Loucy (cell line): ENCODE measurements at regions not wholly inside any gene's neighbourhood (a gene's known extent, or its start where the extent isn't known, plus 50 kb on each side); places are given as distances from the start of the nearest gene placed in this dataset.

Source experiments
- H2AFZ ChIP-seq: fragments of 200-600 bp; sonication (generic); 2 replicates; pipeline ENCODE4 v1.6.0; 2016; ENCODE audit warnings: antibody characterized with exemption, mild to moderate bottlenecking, low read length, moderate library complexity
- H3F3A ChIP-seq: fragments of 200-600 bp; 2 replicates; pipeline ENCODE4 v1.6.0; 2016; ENCODE audit warnings: antibody characterized with exemption, low read depth, mild to moderate bottlenecking
- H3K27me3 ChIP-seq: fragments of 200-600 bp; sonication (generic); 2 replicates; pipeline ENCODE4 v1.6.1; 2014; ENCODE audit warnings: low read length, mild to moderate bottlenecking; ENCODE audit not compliant: insufficient read depth, poor library complexity, severe bottlenecking
- H3K36me3 ChIP-seq: fragments of 200-600 bp; sonication (generic); 2 replicates; pipeline ENCODE4 v1.6.1; 2016; ENCODE audit warnings: low read length; ENCODE audit not compliant: insufficient read depth
- H3K4me1 ChIP-seq: fragments of 200-600 bp; sonication (generic); 2 replicates; pipeline ENCODE4 v1.5.1; 2014; ENCODE audit warnings: low read length, mild to moderate bottlenecking; ENCODE audit not compliant: insufficient read depth, poor library complexity, severe bottlenecking
- H3K4me2 ChIP-seq: fragments of 200-600 bp; sonication (generic); 2 replicates; pipeline ENCODE4 v1.6.0; 2014; ENCODE audit warnings: antibody characterized with exemption, low read length, low read depth, mild to moderate bottlenecking; ENCODE audit not compliant: poor library complexity, severe bottlenecking
- H3K4me3 ChIP-seq: fragments of 200-600 bp; sonication (generic); 2 replicates; pipeline ENCODE4 v1.5.1; 2014; ENCODE audit warnings: low read length, mild to moderate bottlenecking, mixed read lengths; ENCODE audit not compliant: poor library complexity, severe bottlenecking
- H3K79me2 ChIP-seq: fragments of 200-600 bp; sonication (generic); 2 replicates; pipeline ENCODE4 v1.6.1; 2014; ENCODE audit warnings: low read length; ENCODE audit not compliant: insufficient read depth
- H3K9ac ChIP-seq: fragments of 200-600 bp; sonication (generic); 2 replicates; pipeline ENCODE4 v1.6.0; 2014; ENCODE audit warnings: mild to moderate bottlenecking, low read depth, low read length, moderate library complexity; ENCODE audit not compliant: poor library complexity, severe bottlenecking
- H3K9me2 ChIP-seq: fragments of 200-600 bp; sonication (generic); replicated peaks from 2 replicates; pipeline ENCODE4 v1.6.1; 2016; ENCODE audit warnings: low read depth, low read length, mixed read lengths
- H3K9me3 ChIP-seq: fragments of 200-600 bp; sonication (generic); 2 replicates; pipeline ENCODE4 v1.6.1; 2014; ENCODE audit warnings: mild to moderate bottlenecking, antibody characterized with exemption, low read length, low read depth; ENCODE audit not compliant: insufficient read depth
- H4K20me1 ChIP-seq: fragments of 200-600 bp; sonication (generic); 2 replicates; pipeline ENCODE4 v1.6.0; 2014; ENCODE audit warnings: antibody characterized with exemption, low read length, mild to moderate bottlenecking; ENCODE audit not compliant: insufficient read depth, poor library complexity, severe bottlenecking
- EZH2phosphoT487 ChIP-seq: fragments of 200-600 bp; IDR thresholded peaks from 2 replicates; pipeline ENCODE4 v1.6.1; 2018; ENCODE audit warnings: antibody characterized with exemption, mild to moderate bottlenecking, moderate library complexity, borderline replicate concordance
- TF ChIP-seq, protein P1 (sequence below): fragments of 200-600 bp; sonication (generic); conservative IDR thresholded peaks from 2 replicates; pipeline ENCODE4 v1.5.1; 2014; ENCODE audit warnings: mild to moderate bottlenecking, antibody characterized with exemption, low read length

DNA sequence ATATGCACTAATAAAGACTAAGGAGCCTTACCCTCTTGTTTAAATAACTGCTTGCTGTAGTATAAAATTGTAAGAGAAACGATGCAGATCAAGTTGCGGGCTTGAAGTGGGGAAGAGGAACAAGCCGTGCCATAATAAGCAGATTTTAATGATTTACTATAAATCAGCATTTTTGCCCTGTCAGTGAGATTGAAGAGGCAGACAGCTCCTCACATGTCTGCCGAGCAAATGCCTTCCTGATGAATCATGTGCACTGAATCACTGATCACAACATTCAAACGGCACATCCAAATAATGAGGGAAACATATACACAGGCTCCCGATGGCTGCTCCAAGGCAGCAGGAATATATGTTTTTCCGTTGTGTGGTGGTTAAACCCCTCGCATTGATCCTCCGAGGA is 282.9 kb downstream of the TSHZ3 start:
- TF ChIP-seq EZH2phosphoT487, result no peak
- TF ChIP-seq, protein P1, sequence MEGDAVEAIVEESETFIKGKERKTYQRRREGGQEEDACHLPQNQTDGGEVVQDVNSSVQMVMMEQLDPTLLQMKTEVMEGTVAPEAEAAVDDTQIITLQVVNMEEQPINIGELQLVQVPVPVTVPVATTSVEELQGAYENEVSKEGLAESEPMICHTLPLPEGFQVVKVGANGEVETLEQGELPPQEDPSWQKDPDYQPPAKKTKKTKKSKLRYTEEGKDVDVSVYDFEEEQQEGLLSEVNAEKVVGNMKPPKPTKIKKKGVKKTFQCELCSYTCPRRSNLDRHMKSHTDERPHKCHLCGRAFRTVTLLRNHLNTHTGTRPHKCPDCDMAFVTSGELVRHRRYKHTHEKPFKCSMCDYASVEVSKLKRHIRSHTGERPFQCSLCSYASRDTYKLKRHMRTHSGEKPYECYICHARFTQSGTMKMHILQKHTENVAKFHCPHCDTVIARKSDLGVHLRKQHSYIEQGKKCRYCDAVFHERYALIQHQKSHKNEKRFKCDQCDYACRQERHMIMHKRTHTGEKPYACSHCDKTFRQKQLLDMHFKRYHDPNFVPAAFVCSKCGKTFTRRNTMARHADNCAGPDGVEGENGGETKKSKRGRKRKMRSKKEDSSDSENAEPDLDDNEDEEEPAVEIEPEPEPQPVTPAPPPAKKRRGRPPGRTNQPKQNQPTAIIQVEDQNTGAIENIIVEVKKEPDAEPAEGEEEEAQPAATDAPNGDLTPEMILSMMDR, result no peak
- H3K4me2 ChIP-seq, result no peak overlapping the region
- H3K36me3 ChIP-seq, result no peaks in the 10 kb centered on the region
- H4K20me1 ChIP-seq, result no peaks in the 10 kb centered on the region
- no peaks in the 10 kb centered on the region for H3K79me2 ChIP-seq
- no peaks in the 10 kb centered on the region for H3K9me2 ChIP-seq
- no peak overlapping the region for H3K9ac ChIP-seq
- no peaks in the 10 kb centered on the region for H3K27me3 ChIP-seq
- H3K4me3 ChIP-seq, result no peak overlapping the region
- H3F3A ChIP-seq, result no peaks in the 10 kb centered on the region
- no peaks in the 10 kb centered on the region for H3K4me1 ChIP-seq
- H3K9me3 ChIP-seq, result no peaks in the 10 kb centered on the region; the same call in 1 of the 2 replicates
- H2AFZ ChIP-seq, result no peak overlapping the region

DNA sequence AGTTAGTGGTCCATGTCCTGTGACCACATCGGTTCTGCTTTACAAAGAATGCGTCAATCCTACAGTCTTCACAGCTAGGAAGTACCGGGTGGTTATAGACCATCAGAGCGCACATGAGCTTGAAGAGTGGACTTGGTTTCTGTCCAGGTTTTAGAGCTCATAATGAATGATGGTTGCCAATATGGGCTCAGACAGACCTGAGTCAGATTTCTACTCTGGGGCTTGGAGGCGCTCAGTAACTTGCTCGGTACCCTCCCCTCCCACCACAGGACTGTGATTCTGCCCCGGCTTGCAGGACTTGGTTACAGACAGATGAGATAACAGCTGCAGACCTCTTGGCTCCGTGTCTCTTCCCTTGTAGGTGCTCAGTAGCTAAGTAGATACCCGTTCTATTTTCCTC is 284.7 kb downstream of the TSHZ3 start:
- H3K4me2 ChIP-seq, result no peak overlapping the region
- no peaks in the 10 kb centered on the region for H3K27me3 ChIP-seq
- no peaks in the 10 kb centered on the region for H3K79me2 ChIP-seq
- H4K20me1 ChIP-seq, result no peaks in the 10 kb centered on the region
- no peaks in the 10 kb centered on the region for H3K36me3 ChIP-seq
- H3K4me3 ChIP-seq, result no peak overlapping the region
- H3K9me2 ChIP-seq, result no peaks in the 10 kb centered on the region
- no peak for TF ChIP-seq EZH2phosphoT487
- TF ChIP-seq, protein P1, result no peak
- H3K4me1 ChIP-seq, result no peaks in the 10 kb centered on the region
- no peak overlapping the region for H2AFZ ChIP-seq
- no peaks in the 10 kb centered on the region for H3F3A ChIP-seq
- H3K9ac ChIP-seq, result no peak overlapping the region
- peaks cover 3% of the 10 kb centered on the region for H3K9me3 ChIP-seq

DNA sequence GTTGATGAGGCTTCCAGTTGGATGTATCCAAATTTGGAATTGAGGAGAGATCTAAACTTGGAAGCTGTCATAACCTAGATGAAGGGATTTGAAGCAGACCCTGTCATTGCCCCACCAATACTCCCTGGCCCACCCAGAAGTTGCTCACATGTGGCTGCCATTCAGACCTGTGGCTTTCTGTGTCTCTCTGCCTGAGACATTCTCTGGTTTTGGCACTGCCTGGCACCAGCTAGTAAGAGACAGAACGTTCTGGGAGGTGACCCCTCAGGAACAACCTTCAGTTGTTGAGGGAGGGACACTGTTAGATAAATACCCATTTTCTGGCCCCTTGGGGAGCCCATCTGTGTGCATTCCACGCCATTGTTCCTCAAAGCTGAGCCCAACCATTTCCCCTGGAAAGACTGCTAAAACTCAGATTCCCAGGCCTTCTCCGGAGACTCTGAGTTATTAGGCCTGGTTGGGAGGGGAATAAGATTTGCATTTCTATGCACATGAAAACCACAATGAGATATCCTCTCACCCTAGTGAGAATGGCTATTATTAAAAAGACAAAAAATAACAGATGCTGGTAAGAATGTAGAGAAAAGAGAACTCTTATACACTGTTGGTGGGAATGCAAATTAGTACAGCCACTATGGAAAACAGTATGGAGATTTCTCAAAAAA is 290.4 kb downstream of the TSHZ3 start:
- H3F3A ChIP-seq, result no peaks in the 10 kb centered on the region
- no peak overlapping the region for H2AFZ ChIP-seq
- no peaks in the 10 kb centered on the region for H3K9me2 ChIP-seq
- H3K4me1 ChIP-seq, result no peaks in the 10 kb centered on the region
- no peak overlapping the region for H3K4me3 ChIP-seq
- H3K9ac ChIP-seq, result no peak overlapping the region
- no peaks in the 10 kb centered on the region for H3K36me3 ChIP-seq
- TF ChIP-seq EZH2phosphoT487, result no peak
- TF ChIP-seq, protein P1, result no peak
- no peak overlapping the region for H3K4me2 ChIP-seq
- H3K79me2 ChIP-seq, result no peaks in the 10 kb centered on the region
- no peaks in the 10 kb centered on the region for H3K27me3 ChIP-seq
- peaks cover 3% of the 10 kb centered on the region; the same call in 1 of the 2 replicates for H3K9me3 ChIP-seq
- H4K20me1 ChIP-seq, result no peaks in the 10 kb centered on the region
